Panc1 (cell line): ENCODE measurements at regions not wholly inside any gene's neighbourhood (a gene's known extent, or its start where the extent isn't known, plus 50 kb on each side); places are given as distances from the start of the nearest gene placed in this dataset.

Source experiments
- CTCF ChIP-seq: fragments of 450-650 bp; IDR thresholded peaks from 2 replicates; pipeline ENCODE4 v1.5.1; 2017; ENCODE audit warnings: mild to moderate bottlenecking
- POLR2AphosphoS5 ChIP-seq: IDR thresholded peaks from 2 replicates; pipeline ENCODE4 v1.6.1; 2012; ENCODE audit warnings: mild to moderate bottlenecking, low read depth, low read length, moderate library complexity
- REST ChIP-seq, 2 experiments: IDR thresholded peaks; 2 replicates each; pipeline ENCODE4 v1.6.1; 2011 to 2012; ENCODE audit warnings: low read depth in 2 of 2, control low read depth in 1 of 2, low read length in 1 of 2, mild to moderate bottlenecking in 1 of 2, moderate library complexity in 1 of 2; ENCODE audit not compliant: insufficient read depth in 1 of 2
- SIN3A ChIP-seq: IDR thresholded peaks from 2 replicates; pipeline ENCODE4 v1.6.1; 2012; ENCODE audit warnings: low read depth, mild to moderate bottlenecking, low read length, moderate library complexity, borderline replicate concordance; ENCODE audit not compliant: insufficient read depth

GRCh38 chr3:90087703-90088102, 980.3 kb downstream of the EPHA3 start:
- TF ChIP-seq CTCF (no peak), POLR2AphosphoS5 (no peak), REST (IDR thresholded peaks at IDR 0.05; ENCODE audit: insufficient read depth in 1 of 2, low read depth in 2 of 2, low read length in 1 of 2) (no peak), SIN3A (no peak)
